ENCODE measurements at regions not wholly inside any gene's neighbourhood (a gene's known extent, or its start where the extent isn't known, plus 50 kb on each side); places are given as distances from the start of the nearest gene placed in this dataset.

GRCh38 chr6:43900916-43901732 is 131.1 kb downstream of the VEGFA start:
- no peak for DNase-seq (ENCODE audit: low read depth in 1 of 2, low spot score in 1 of 2)
- no peak overlapping the region for H3K27ac ChIP-seq (replicated peaks)
- TF ChIP-seq CTCF (IDR thresholded peaks at IDR 0.05; ENCODE audit: insufficient read depth, low read length) (no peak), SPI1 (IDR thresholded peaks at IDR 0.05; ENCODE audit: borderline replicate concordance, low read depth) (no peak), POLR2AphosphoS5 (IDR thresholded peaks at IDR 0.05; ENCODE audit: low read depth) (no peak), GABPA (IDR thresholded peaks at IDR 0.05; ENCODE audit: low read depth) (no peak), REST (IDR thresholded peaks at IDR 0.05; ENCODE audit: insufficient replicate concordance, low read depth) (no peak)

DNA sequence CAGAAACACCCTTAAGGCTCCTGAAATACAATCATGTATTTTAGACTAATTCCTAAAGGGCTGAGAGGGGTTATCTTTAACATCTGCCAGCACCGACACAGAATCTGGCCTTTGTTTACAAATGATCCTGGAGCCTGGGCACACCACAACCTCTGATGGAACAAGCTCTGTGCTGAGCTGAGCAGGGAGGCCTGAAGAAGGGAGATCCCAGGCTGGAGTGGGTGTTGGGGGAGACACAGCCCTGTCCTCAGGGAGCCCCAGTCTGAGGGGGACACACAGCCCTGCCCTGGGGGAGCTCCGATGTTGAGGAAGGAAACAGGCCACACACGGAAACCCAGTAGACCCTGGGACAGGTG is 130.5 kb downstream of the VEGFA start:
- no peaks in the 10 kb centered on the region for H3K27me3 ChIP-seq (ENCODE audit: insufficient read depth, poor library complexity, severe bottlenecking)
- no peak for TF ChIP-seq CTCF (IDR thresholded peaks at IDR 0.05; ENCODE audit: insufficient read depth, low read length)
- TF ChIP-seq SPI1 (IDR thresholded peaks at IDR 0.05; ENCODE audit: borderline replicate concordance, low read depth) = no peak
- TF ChIP-seq REST (IDR thresholded peaks at IDR 0.05; ENCODE audit: insufficient replicate concordance, low read depth) = no peak
- no peak for TF ChIP-seq POLR2AphosphoS5 (IDR thresholded peaks at IDR 0.05; ENCODE audit: low read depth)
- no peak for TF ChIP-seq GABPA (IDR thresholded peaks at IDR 0.05; ENCODE audit: low read depth)
- H3K4me3 ChIP-seq (replicated peaks; ENCODE audit: insufficient read depth, low read length) = no peak overlapping the region
- no peak overlapping the region for H3K27ac ChIP-seq (replicated peaks)
- DNase-seq (ENCODE audit: low read depth in 1 of 2, low spot score in 1 of 2) = no peak

More at GRCh38 chr6:43900916-43901732, 131.1 kb downstream of the VEGFA start:
- no peaks in the 10 kb centered on the region for H3K27me3 ChIP-seq (ENCODE audit: insufficient read depth, poor library complexity, severe bottlenecking)
- H3K4me3 ChIP-seq (replicated peaks; ENCODE audit: insufficient read depth, low read length) = no peak overlapping the region

DNA sequence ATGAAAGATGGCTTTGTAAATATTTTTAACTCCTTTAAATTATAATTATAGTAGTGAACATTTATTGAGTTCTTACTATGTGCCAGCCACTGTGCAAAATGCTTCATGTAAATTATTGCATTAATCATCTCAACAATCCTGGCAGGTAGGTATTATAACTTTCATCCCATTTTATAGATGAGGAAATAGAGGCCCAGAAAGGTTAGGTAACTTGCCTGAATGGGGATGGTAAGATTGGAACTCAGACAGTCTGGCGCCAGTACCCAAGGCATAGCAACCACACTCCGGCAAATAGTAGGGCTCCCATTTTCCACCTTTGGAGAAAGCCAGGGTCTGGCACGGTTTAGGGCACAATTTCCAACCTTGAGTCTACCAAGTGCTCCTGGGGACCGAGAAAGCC is 129.8 kb downstream of the VEGFA start:
- TF ChIP-seq REST (IDR thresholded peaks at IDR 0.05; ENCODE audit: insufficient replicate concordance, low read depth) (no peak), CTCF (IDR thresholded peaks at IDR 0.05; ENCODE audit: insufficient read depth, low read length) (no peak), SPI1 (IDR thresholded peaks at IDR 0.05; ENCODE audit: borderline replicate concordance, low read depth) (no peak), GABPA (IDR thresholded peaks at IDR 0.05; ENCODE audit: low read depth) (no peak), POLR2AphosphoS5 (IDR thresholded peaks at IDR 0.05; ENCODE audit: low read depth) (no peak)
- Histone ChIP-seq H3K4me3 (replicated peaks; ENCODE audit: insufficient read depth, low read length) (no peak overlapping the region), H3K27me3 (ENCODE audit: insufficient read depth, poor library complexity, severe bottlenecking) (no peaks in the 10 kb centered on the region), H3K27ac (replicated peaks) (no peak overlapping the region)
- DNase-seq (ENCODE audit: low read depth in 1 of 2, low spot score in 1 of 2) = no peak
